H1 (cell line): ENCODE measurements at regions not wholly inside any gene's neighbourhood (a gene's known extent, or its start where the extent isn't known, plus 50 kb on each side); places are given as distances from the start of the nearest gene placed in this dataset.

ENCODE experiments used
- CTCF ChIA-PET: fragments of 300-600 bp; sonication (Branson Sonifier 250); formaldehyde crosslinking; loops from one replicate; lab custom pipeline; 2021; ENCODE audit not compliant: partially characterized antibody; lab: Charles Lee
- POLR2A ChIA-PET: fragments of 300-600 bp; sonication (Branson Sonifier 250); formaldehyde crosslinking; loops from one replicate; lab custom pipeline; 2021; ENCODE audit warnings: inconsistent platforms; ENCODE audit not compliant: partially characterized antibody; lab: Charles Lee
- DNase-seq, 2 experiments: peaks; one replicate each; pipeline versions ENCODE4 v3.0.0 to v3.0.0-alpha.2; 2010 to 2022; ENCODE audit warnings: low spot score in 2 of 2, low read depth in 1 of 2, mixed read lengths in 1 of 2
- FAIRE-seq: peaks from 2 replicates; lab custom pipeline; 2011; peaks lifted over from hg19 to GRCh38; lab: Jason Lieb, UNC
- H2AFZ ChIP-seq: 2 replicates; pipeline ENCODE4 v1.8.1; 2012; ENCODE audit warnings: low read length, inconsistent platforms
- H2AK5ac ChIP-seq: 2 replicates; pipeline ENCODE4 v1.6.1; 2013; ENCODE audit warnings: low read depth, low read length
- H2BK120ac ChIP-seq: replicated peaks from 2 replicates; pipeline ENCODE3; 2013; ENCODE audit warnings: low read depth, low read length, inconsistent platforms
- H2BK12ac ChIP-seq: 2 replicates; pipeline ENCODE4 v1.6.1; 2013; ENCODE audit warnings: low read depth, low read length
- H2BK15ac ChIP-seq: 2 replicates; pipeline ENCODE4 v1.6.1; 2013; ENCODE audit warnings: low read length
- H2BK20ac ChIP-seq: 2 replicates; pipeline ENCODE4 v1.6.1; 2013; ENCODE audit warnings: low read length
- H2BK5ac ChIP-seq: 2 replicates; pipeline ENCODE4 v1.6.1; 2013; ENCODE audit warnings: low read depth, low read length
- H3K14ac ChIP-seq: 2 replicates; pipeline ENCODE4 v1.6.1; 2013; ENCODE audit warnings: inconsistent platforms; ENCODE audit not compliant: insufficient read length
- H3K18ac ChIP-seq: 2 replicates; pipeline ENCODE4 v1.6.1; 2013; ENCODE audit warnings: low read length; ENCODE audit errors: extremely low read depth
- H3K23ac ChIP-seq: 2 replicates; pipeline ENCODE4 v1.6.1; 2013; ENCODE audit warnings: inconsistent platforms; ENCODE audit not compliant: insufficient read length
- H3K23me2 ChIP-seq: 2 replicates; pipeline ENCODE4 v1.6.1; 2013; ENCODE audit warnings: low read depth, low read length
- H3K27ac ChIP-seq: 2 replicates; pipeline ENCODE4 v1.6.1; 2011; ENCODE audit warnings: low read depth, low read length, inconsistent platforms
- H3K27me3 ChIP-seq, 4 experiments: replicated peaks in 1 of 4; 1 replicate in 1 of 4; 2 replicates in 3 of 4; pipeline versions ENCODE4 v1.6.1 to v1.8.1; 2011 to 2013; ENCODE audit warnings: low read length in 3 of 4, mild to moderate bottlenecking in 3 of 4, inconsistent platforms in 2 of 4, mixed read lengths in 2 of 4, moderate library complexity in 1 of 4; ENCODE audit not compliant: control insufficient read depth in 3 of 4, insufficient read depth in 3 of 4; ENCODE audit errors: extremely low read depth in 1 of 4
- H3K36me3 ChIP-seq, 4 experiments: 2 replicates each; pipeline versions ENCODE4 v1.6.1 to v1.8.1; 2011 to 2013; ENCODE audit warnings: mild to moderate bottlenecking in 4 of 4, low read length in 3 of 4, moderate library complexity in 2 of 4, control low read depth in 1 of 4, inconsistent platforms in 1 of 4; ENCODE audit not compliant: insufficient read depth in 4 of 4, control insufficient read depth in 2 of 4
- H3K4ac ChIP-seq: replicated peaks from 2 replicates; pipeline ENCODE3; 2013; ENCODE audit warnings: low read length, low read depth, mixed read lengths, inconsistent platforms; ENCODE audit not compliant: insufficient read length
- H3K4me1 ChIP-seq, 4 experiments: replicated peaks in 1 of 4; 1 replicate in 1 of 4; 2 replicates in 3 of 4; pipeline versions ENCODE4 v1.6.1 to v1.8.1; 2011 to 2013; ENCODE audit warnings: low read length in 3 of 4, inconsistent platforms in 2 of 4, mixed read lengths in 1 of 4; ENCODE audit not compliant: insufficient read depth in 4 of 4, control insufficient read depth in 3 of 4
- H3K4me2 ChIP-seq, 2 experiments: 2 replicates each; pipeline versions ENCODE4 v1.6.1 to v1.8.1; 2011 to 2013; ENCODE audit warnings: low read depth in 2 of 2, low read length in 2 of 2, control low read depth in 1 of 2, inconsistent platforms in 1 of 2, mild to moderate bottlenecking in 1 of 2; ENCODE audit not compliant: insufficient read depth in 1 of 2
- H3K4me3 ChIP-seq, 4 experiments: fragments of 200-600, 300-600 bp in 1 of 4; sonication (generic), shearing (Covaris generic), sonication (Bioruptor Twin) in 1 of 4; 2 replicates each; pipeline versions ENCODE4 v1.5.1 to v1.8.1; 2011 to 2016; ENCODE audit warnings: low read length in 4 of 4, low read depth in 3 of 4, control low read depth in 2 of 4, inconsistent platforms in 2 of 4, mild to moderate bottlenecking in 2 of 4, mixed read lengths in 1 of 4, moderate library complexity in 1 of 4; ENCODE audit not compliant: insufficient read depth in 2 of 4; ENCODE audit errors: extremely low read depth in 1 of 4
- H3K56ac ChIP-seq: replicated peaks from 2 replicates; pipeline ENCODE3; 2013; ENCODE audit warnings: low read depth, mild to moderate bottlenecking, mixed read lengths, low read length, inconsistent platforms; ENCODE audit not compliant: insufficient read length
- H3K79me1 ChIP-seq: 2 replicates; pipeline ENCODE4 v1.6.1; 2013; ENCODE audit warnings: low read depth, low read length, control low read depth
- H3K79me2 ChIP-seq, 2 experiments: 2 replicates each; pipeline versions ENCODE4 v1.6.1 to v1.8.1; 2012 to 2013; ENCODE audit warnings: low read length in 2 of 2, mild to moderate bottlenecking in 2 of 2, inconsistent platforms in 1 of 2; ENCODE audit not compliant: insufficient read depth in 2 of 2, control insufficient read depth in 1 of 2
- H3K9ac ChIP-seq, 4 experiments: replicated peaks in 1 of 4; 1 replicate in 1 of 4; 2 replicates in 3 of 4; pipeline versions ENCODE4 v1.6.1 to v1.8.1; 2011 to 2013; ENCODE audit warnings: low read depth in 3 of 4, low read length in 3 of 4, control low read depth in 2 of 4, mild to moderate bottlenecking in 2 of 4, moderate library complexity in 2 of 4, inconsistent platforms in 1 of 4; ENCODE audit errors: extremely low read depth in 1 of 4
- H3K9me3 ChIP-seq, 2 experiments: 2 replicates each; pipeline versions ENCODE4 v1.6.1 to v1.8.1; 2012 to 2013; ENCODE audit warnings: mild to moderate bottlenecking in 2 of 2, moderate library complexity in 2 of 2, control low read depth in 1 of 2, inconsistent platforms in 1 of 2, low read depth in 1 of 2, low read length in 1 of 2, mixed read lengths in 1 of 2; ENCODE audit not compliant: insufficient read depth in 2 of 2
- H4K20me1 ChIP-seq, 2 experiments: replicated peaks in 1 of 2; 2 replicates each; pipeline versions ENCODE3 to v1.8.1; 2011 to 2013; ENCODE audit warnings: inconsistent platforms in 2 of 2, low read length in 2 of 2, mild to moderate bottlenecking in 1 of 2; ENCODE audit not compliant: insufficient read depth in 2 of 2, control insufficient read depth in 1 of 2
- H4K5ac ChIP-seq: 2 replicates; pipeline ENCODE4 v1.6.1; 2013; ENCODE audit warnings: low read length, low read depth, mixed read lengths, inconsistent platforms; ENCODE audit not compliant: insufficient read length
- H4K8ac ChIP-seq: 2 replicates; pipeline ENCODE4 v1.8.0; 2013; ENCODE audit warnings: mild to moderate bottlenecking, moderate library complexity, low read length, inconsistent platforms; ENCODE audit not compliant: insufficient read depth; ENCODE audit errors: extremely low read depth
- H4K91ac ChIP-seq: replicated peaks from 2 replicates; pipeline ENCODE3; 2013; ENCODE audit warnings: low read length, mixed read lengths, inconsistent platforms; ENCODE audit not compliant: insufficient read length
- ASH2L ChIP-seq: fragments of 200-600, 300-600 bp; sonication (generic); IDR thresholded peaks from one replicate; pipeline ENCODE4 v1.7.1; 2017; ENCODE audit warnings: low read length
- ATF3 ChIP-seq: IDR thresholded peaks from 2 replicates; pipeline ENCODE4 v1.6.1; 2011; ENCODE audit warnings: low read depth, mild to moderate bottlenecking, low read length; ENCODE audit not compliant: insufficient read depth
- BACH1 ChIP-seq: IDR thresholded peaks from 2 replicates; pipeline ENCODE4 v1.6.1; 2012; ENCODE audit warnings: low read length, improper control_type of control experiment
- CHD1 ChIP-seq: IDR thresholded peaks from 2 replicates; pipeline ENCODE4 v1.6.1; 2012; ENCODE audit warnings: low read depth, low read length, improper control_type of control experiment
- FOSL1 ChIP-seq: IDR thresholded peaks from 2 replicates; pipeline ENCODE4 v1.6.1; 2011; ENCODE audit warnings: mild to moderate bottlenecking, low read depth, low read length, moderate library complexity; ENCODE audit not compliant: insufficient read depth
- GTF2F1 ChIP-seq: IDR thresholded peaks from 2 replicates; pipeline ENCODE4 v1.6.1; 2012; ENCODE audit warnings: low read depth, low read length, improper control_type of control experiment, borderline replicate concordance
- HDAC2 ChIP-seq, 2 experiments: fragments of 300-600 bp in 1 of 2; sonication (generic) in 1 of 2; IDR thresholded peaks; 2 replicates each; pipeline ENCODE4 v1.6.1; 2011 to 2012; ENCODE audit warnings: low read depth in 2 of 2, low read length in 2 of 2, mild to moderate bottlenecking in 2 of 2, moderate library complexity in 2 of 2, borderline replicate concordance in 1 of 2, inconsistent platforms in 1 of 2
- KDM5A ChIP-seq: fragments of 200-600 bp; IDR thresholded peaks from 2 replicates; pipeline ENCODE4 v1.7.1; 2012; ENCODE audit warnings: mild to moderate bottlenecking, low read length, inconsistent platforms, mixed read lengths
- RBBP5 ChIP-seq: IDR thresholded peaks from 2 replicates; pipeline ENCODE4 v1.7.1; 2012; ENCODE audit warnings: low read depth, mild to moderate bottlenecking, inconsistent platforms, low read length, moderate library complexity, borderline replicate concordance
- RFX5 ChIP-seq: IDR thresholded peaks from 2 replicates; pipeline ENCODE4 v1.6.1; 2011; ENCODE audit warnings: low read depth, low read length, improper control_type of control experiment, borderline replicate concordance
- SIN3A ChIP-seq, 2 experiments: IDR thresholded peaks in 1 of 2; conservative IDR thresholded peaks in 1 of 2; 2 replicates each; pipeline ENCODE4 v1.6.1; 2011 to 2012; ENCODE audit warnings: low read length in 2 of 2, improper control_type of control experiment in 1 of 2, low read depth in 1 of 2, mild to moderate bottlenecking in 1 of 2
- SIRT6 ChIP-seq: IDR thresholded peaks from one replicate; pipeline ENCODE4 v1.7.1; 2012; ENCODE audit warnings: low read length, inconsistent platforms
- SP1 ChIP-seq: IDR thresholded peaks from 2 replicates; pipeline ENCODE4 v1.6.1; 2011; ENCODE audit warnings: low read depth, low read length
- SP2 ChIP-seq: IDR thresholded peaks from 2 replicates; pipeline ENCODE4 v1.6.1; 2012; ENCODE audit warnings: mild to moderate bottlenecking, low read length, inconsistent platforms
- SP4 ChIP-seq: IDR thresholded peaks from 2 replicates; pipeline ENCODE4 v1.6.1; 2012; ENCODE audit warnings: low read length, inconsistent platforms
- WGBS, 2 experiments: shearing (Covaris generic) in 1 of 2; methylation state at CpG; one replicate each; pipeline versions ENCODE4 v1.1.6 to v1.1.7; 2013 to 2015; ENCODE audit warnings: low lambda C conversion rate in 2 of 2, mixed read lengths in 2 of 2, inconsistent platforms in 1 of 2, low coverage in 1 of 2, missing lambda C conversion rate in 1 of 2; ENCODE audit not compliant: insufficient replicate concordance in 2 of 2, insufficient coverage in 1 of 2, insufficient read length in 1 of 2; ENCODE audit errors: extremely low coverage in 1 of 2, missing lambda C conversion rate in 1 of 2; 5-methylcytosine and 5-hydroxymethylcytosine counted together

- WGBS, 2 experiments = 100% methylated on average over 1 of the region's 1 CpG; no CpG with 5 or more reads in 1 of the 2 experiments
- Histone ChIP-seq H3K4me2 (no peak overlapping the region), H2BK20ac (no peak overlapping the region), H3K27ac (no peak overlapping the region), H3K9ac (no peak overlapping the region), H4K5ac (no peak overlapping the region), H2BK12ac (no peak overlapping the region), H4K20me1 (no peaks in the 10 kb centered on the region), H2AK5ac (no peak overlapping the region), H2AFZ (no peak overlapping the region), H4K8ac (no peak overlapping the region), H3K79me2 (no peaks in the 10 kb centered on the region), H3K4me1 (no peaks in the 10 kb centered on the region), H3K23me2 (no peaks in the 10 kb centered on the region), H3K4ac (no peak overlapping the region), H4K91ac (no peak overlapping the region), H3K56ac (no peak overlapping the region), H2BK15ac (no peak overlapping the region), H3K27me3 (no peaks in the 10 kb centered on the region), H3K18ac (no peak overlapping the region), H3K14ac (no peak overlapping the region), H3K36me3 (no peaks in the 10 kb centered on the region), H3K9me3 (no peaks in the 10 kb centered on the region), H3K23ac (no peak overlapping the region), H2BK5ac (no peak overlapping the region), H3K79me1 (no peaks in the 10 kb centered on the region), H3K4me3 (no peak overlapping the region), H2BK120ac (no peak overlapping the region)
- ChIA-PET CTCF (interaction anchor here (0.6 to 1.9 kb wide), 2 partner anchors 19 to 97 kb away, joined by 5 to 7 read pairs; no protein-coding TSS in a partner anchor), POLR2A (no interaction called here)
- DNase-seq = no peak
- no peak for FAIRE-seq
- no peak for TF ChIP-seq GTF2F1
- no peak for TF ChIP-seq SP4
- no peak for TF ChIP-seq ATF3
- TF ChIP-seq SIRT6 = no peak
- TF ChIP-seq SP2 = no peak
- TF ChIP-seq HDAC2 (IDR thresholded peaks at IDR 0.05; ENCODE audit: borderline replicate concordance in 1 of 2, low read depth in 2 of 2, low read length in 2 of 2) = no peak
- no peak for TF ChIP-seq KDM5A
- no peak for TF ChIP-seq ASH2L
- no peak for TF ChIP-seq FOSL1
- no peak for TF ChIP-seq BACH1
- no peak for TF ChIP-seq SP1
- no peak for TF ChIP-seq RFX5
- TF ChIP-seq SIN3A (conservative IDR thresholded peaks at IDR 0.05 in 1 of 2, IDR thresholded peaks at IDR 0.05 in 1 of 2; ENCODE audit: low read depth in 1 of 2, low read length in 2 of 2) = no peak
- TF ChIP-seq CHD1 = no peak
- TF ChIP-seq RBBP5 = no peak
Observed at GRCh38 chr1:221557013-221557412, 184.9 kb downstream of the DUSP10 start.
